Panc1 (cell line): ENCODE measurements at regions not wholly inside any gene's neighbourhood (a gene's known extent, or its start where the extent isn't known, plus 50 kb on each side); places are given as distances from the start of the nearest gene placed in this dataset.

Source experiments
- CTCF ChIP-seq: fragments of 450-650 bp; IDR thresholded peaks from 2 replicates; pipeline ENCODE4 v1.5.1; 2017; ENCODE audit warnings: mild to moderate bottlenecking
- TF ChIP-seq, protein P1 (sequence below), 2 experiments: IDR thresholded peaks; 2 replicates each; pipeline ENCODE4 v1.6.1; 2011 to 2012; ENCODE audit warnings: low read depth in 2 of 2, control low read depth in 1 of 2, low read length in 1 of 2, mild to moderate bottlenecking in 1 of 2, moderate library complexity in 1 of 2; ENCODE audit not compliant: insufficient read depth in 1 of 2

GRCh38 chr7:66415659-66416265, 210.6 kb downstream of the TPST1 start:
- no peak for TF ChIP-seq CTCF
- TF ChIP-seq, protein P1, sequence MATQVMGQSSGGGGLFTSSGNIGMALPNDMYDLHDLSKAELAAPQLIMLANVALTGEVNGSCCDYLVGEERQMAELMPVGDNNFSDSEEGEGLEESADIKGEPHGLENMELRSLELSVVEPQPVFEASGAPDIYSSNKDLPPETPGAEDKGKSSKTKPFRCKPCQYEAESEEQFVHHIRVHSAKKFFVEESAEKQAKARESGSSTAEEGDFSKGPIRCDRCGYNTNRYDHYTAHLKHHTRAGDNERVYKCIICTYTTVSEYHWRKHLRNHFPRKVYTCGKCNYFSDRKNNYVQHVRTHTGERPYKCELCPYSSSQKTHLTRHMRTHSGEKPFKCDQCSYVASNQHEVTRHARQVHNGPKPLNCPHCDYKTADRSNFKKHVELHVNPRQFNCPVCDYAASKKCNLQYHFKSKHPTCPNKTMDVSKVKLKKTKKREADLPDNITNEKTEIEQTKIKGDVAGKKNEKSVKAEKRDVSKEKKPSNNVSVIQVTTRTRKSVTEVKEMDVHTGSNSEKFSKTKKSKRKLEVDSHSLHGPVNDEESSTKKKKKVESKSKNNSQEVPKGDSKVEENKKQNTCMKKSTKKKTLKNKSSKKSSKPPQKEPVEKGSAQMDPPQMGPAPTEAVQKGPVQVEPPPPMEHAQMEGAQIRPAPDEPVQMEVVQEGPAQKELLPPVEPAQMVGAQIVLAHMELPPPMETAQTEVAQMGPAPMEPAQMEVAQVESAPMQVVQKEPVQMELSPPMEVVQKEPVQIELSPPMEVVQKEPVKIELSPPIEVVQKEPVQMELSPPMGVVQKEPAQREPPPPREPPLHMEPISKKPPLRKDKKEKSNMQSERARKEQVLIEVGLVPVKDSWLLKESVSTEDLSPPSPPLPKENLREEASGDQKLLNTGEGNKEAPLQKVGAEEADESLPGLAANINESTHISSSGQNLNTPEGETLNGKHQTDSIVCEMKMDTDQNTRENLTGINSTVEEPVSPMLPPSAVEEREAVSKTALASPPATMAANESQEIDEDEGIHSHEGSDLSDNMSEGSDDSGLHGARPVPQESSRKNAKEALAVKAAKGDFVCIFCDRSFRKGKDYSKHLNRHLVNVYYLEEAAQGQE (IDR thresholded peaks at IDR 0.05; ENCODE audit: insufficient read depth in 1 of 2, low read depth in 2 of 2, low read length in 1 of 2) = no peak
